GM11168 (cell line): ENCODE measurements at regions not wholly inside any gene's neighbourhood (a gene's known extent, or its start where the extent isn't known, plus 50 kb on each side); places are given as distances from the start of the nearest gene placed in this dataset.

Experiments
- in situ Hi-C: fragments of 300-500 bp; cut with MboI; formaldehyde crosslinking; loops from one replicate; pipeline ENCODE4 v1.12.0; 2022; ENCODE audit warnings: low sequenced_read_pairs; ENCODE audit not compliant: unreplicated experiment

DNA sequence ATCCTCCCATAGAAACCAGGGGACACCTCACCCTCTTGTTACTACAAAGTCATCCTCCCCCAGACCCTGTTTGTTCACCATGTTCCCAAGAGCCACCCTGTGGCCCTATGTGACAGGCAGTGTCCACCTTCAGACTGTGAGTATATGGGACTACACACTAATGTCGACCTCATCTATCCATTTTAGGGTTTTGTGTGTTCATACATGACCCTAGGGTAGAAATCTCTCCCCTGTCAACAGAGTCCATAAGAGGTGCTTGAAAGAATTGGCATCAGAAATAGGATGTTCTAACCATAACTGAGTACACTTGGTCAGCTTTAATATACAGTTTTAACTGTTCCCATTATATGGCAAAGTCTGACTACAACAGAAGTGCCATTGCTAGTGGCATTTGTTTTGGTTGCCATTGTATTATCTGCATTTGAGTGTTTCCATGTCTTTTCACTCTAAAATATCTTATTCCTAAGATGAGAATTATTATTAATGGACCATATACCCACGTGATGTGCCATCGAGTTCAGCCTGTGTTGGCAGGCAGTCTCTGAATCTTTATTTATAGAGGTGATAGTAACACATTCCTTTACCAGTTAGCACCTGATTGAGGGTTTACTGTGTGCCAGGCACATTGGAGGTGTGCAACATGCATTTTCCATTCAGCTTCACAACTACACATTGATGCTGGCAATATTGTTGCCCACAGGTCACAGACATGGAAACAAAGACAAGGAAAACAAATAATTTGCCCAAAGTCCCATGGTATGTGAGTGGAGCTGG lies 590.6 kb upstream of the IGFBP3 start:
- in situ Hi-C loops, result no loop called here

DNA sequence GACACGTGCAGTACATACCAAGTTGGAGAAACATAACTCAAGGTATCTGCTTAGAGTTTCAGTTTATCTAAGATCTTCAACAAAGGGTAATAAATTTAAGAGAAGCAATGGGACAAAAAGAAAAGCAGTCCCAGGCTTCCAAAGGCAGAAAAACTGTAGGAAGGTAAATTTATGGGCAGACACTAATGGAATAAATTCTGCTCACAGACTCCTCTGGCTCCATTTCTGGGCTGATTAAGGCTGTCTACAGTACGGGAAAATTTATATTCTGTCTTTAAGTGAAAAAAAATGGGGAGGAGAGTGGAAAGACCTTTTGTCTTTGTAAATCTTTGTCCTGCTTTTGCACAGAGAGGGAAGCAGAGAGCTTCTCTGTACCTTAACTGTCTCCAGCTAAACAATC lies 587.5 kb upstream of the IGFBP3 start:
- in situ Hi-C loops, result no loop called here

DNA sequence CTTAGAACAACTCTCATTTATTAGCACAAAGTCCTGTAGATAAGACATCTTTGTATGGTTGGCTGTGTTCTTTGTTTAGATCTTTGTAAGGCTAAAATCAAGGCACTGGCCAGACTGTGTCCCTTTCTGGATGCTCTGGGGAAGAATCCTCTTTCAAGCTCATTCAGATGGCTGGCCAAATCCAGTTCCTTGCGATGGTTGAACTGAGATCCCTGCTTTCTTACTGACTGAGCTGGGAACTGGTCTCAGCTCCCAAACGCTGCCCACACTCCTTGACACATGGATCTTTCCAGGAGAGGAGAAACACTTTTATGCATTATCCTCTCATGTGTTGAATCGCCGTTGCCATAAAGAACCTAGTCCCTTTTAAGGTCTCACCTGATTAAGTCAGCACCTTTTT lies 586.5 kb upstream of the IGFBP3 start:
- in situ Hi-C loops, result no loop called here

DNA sequence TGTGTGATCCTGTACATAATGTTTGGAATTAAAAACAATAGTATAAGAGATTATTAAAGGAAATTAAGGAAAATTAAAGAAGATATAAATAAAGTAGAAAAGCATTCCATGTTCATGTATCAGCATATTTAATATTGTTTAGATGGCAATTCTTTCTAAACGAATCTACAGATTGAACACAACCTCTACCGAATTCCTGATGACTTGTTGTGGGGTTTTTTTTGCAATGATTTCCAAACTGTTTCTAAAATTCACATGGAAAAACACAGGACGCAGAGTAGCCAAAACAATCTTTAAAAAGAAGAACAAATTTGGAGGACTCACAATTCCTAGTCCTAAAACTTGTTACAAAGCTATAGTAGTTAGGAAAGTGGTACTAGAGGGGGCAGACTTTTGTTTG lies 573.4 kb upstream of the IGFBP3 start:
- in situ Hi-C loops, result no loop called here

DNA sequence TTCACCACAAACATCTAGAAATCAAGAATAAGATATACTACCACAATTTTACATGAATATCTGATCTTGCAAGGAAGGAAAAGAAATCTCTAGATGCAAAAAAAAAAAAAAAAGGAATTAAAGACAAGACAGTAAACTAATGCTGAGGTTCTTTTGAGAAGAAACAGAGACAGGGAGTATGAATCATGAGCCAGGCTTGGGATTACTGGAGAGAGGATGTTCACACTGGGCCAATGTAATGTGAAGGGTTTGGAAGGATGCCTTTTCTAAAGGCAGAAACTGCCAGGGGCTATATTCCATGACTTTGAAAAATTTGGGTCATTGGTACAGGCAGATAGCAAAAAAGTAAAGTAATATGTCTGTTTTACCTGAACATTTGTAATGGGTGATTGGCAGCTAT lies 573.0 kb upstream of the IGFBP3 start:
- in situ Hi-C loops, result no loop called here

DNA sequence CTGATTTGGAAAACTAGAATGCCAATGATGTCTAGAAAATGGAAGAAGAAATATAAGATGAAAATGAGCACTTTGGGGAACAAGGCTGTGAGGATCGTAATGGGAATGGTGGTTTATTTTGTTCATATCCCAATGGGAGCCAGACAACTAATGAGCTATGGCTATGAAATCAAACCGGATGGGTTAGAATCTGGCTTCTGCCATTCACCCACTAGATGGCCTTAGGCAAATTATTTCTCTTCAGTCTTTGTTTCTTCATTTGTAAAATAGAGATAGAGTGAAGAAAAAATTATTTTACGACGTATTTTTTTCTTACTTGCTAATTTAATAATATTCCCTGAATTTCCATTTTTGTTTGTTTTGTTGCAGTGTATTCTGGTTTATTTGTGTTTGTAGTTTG lies 572.1 kb upstream of the IGFBP3 start:
- in situ Hi-C loops, result no loop called here

DNA sequence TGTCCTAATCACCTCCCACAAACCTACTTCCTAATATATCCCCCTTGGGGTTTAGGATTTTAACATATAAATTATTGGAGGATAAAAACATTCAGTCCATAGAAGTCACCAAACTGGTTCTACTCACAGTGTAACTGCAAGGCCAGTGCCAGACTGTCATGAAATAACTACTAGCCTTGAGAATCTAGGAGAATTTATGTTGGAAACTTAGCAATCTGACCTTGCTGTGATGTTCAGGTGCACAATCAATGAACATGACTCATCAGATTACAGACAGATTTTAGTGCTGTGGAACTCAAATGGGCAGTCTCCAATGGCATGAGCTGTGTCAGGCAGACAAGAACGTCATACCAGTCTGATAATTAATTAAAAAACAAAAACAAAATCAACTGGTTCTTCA lies 571.4 kb upstream of the IGFBP3 start:
- in situ Hi-C loops, result no loop called here

DNA sequence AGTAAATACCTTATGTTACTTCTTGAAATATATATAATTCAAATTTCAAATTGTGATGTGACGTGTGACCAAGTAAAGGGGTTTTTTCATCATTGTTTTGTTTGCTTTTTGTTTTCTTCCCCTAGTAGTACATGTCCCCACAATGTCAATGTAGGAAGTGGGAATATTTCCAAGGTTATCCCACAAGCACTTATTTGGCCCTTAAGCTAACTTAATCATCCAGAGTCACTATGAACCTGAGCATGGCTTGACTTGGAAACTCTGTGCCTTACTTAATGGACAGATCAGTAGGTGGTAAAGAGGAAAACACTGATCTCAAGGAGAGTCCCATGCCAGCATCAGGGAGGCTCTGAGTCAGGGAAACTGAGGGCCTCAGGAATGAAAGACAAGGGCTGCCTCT lies 569.3 kb upstream of the IGFBP3 start:
- in situ Hi-C loops, result no loop called here

DNA sequence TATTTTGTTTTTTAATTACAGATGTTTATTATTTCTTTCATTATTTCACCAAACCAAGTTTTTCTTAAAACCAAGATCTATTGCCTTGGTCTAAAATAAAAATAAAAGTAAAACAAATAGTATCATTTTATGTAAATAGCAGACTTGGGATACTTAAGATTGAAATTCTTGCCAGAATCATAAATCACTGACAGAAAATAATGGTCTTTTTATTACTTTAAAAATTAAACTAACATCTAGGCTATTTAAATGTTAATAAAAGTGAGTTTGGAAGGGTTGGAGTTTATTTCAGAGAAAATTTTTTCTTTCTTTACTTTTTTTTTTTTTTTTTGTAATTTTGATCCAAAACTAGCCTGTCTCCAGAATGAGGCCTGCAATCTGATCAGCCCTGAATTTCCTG lies 568.0 kb upstream of the IGFBP3 start:
- in situ Hi-C loops, result no loop called here

DNA sequence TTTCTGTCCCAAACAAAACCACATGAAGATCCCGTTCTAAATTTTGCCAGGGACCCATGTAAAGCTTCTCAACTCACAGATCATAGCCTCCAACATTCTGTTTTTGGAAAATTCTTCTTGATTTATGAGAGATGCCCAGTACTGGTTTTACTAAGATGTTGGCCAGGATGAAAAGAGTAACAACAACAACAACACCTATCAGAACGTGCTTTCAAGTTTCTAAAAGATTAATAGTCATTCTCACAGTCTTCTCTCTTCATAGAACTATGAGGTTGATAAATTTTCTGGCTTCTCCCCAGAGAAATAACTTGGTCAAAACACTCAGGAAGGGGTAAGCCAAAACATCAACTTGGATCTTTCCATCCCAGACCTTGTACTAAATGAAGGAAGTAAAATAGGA lies 567.5 kb upstream of the IGFBP3 start:
- in situ Hi-C loops, result no loop called here

DNA sequence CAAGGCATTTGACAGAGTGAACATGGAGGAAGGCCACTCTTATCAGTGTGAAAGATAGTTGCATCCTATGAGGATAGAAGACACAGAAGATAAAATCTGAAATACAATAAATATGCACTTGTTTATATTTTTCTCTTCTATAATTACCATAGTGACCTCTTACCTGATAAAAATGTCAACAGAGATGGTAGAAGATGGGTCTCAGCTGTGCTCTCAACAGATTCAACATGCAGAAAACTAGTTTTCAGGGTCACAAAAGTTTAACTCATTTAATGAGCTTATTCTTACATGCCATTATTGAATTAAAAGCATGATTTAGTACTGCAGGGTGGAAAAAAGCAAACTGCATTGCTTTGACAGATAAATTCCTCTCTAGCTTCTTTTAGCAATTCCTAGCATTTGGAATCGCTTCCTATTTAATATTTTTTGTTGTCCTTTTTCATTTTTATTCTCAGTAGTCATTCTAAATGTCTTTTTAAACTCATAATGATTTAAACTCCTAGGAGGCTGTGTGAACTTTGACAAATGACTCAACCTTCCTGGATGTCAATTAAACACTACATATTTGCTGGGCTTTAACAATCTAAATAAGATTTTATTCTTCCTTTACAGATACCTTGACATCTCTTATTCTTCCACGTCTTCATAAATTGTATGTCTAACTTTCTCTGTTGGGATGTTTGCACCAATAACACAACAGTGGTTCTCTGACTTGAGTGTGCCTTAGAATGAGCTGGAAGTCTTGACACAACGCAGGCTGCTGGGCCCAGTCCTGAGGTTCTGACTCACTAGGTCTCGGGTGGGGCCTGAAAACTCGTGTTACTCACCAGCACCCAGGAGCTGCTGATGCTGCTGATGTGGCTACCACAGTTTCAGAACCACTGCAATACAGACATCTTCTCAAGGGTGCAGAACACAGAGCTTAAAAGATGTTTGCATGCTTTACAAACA lies 565.5 kb upstream of the IGFBP3 start:
- in situ Hi-C loops, result no loop called here

DNA sequence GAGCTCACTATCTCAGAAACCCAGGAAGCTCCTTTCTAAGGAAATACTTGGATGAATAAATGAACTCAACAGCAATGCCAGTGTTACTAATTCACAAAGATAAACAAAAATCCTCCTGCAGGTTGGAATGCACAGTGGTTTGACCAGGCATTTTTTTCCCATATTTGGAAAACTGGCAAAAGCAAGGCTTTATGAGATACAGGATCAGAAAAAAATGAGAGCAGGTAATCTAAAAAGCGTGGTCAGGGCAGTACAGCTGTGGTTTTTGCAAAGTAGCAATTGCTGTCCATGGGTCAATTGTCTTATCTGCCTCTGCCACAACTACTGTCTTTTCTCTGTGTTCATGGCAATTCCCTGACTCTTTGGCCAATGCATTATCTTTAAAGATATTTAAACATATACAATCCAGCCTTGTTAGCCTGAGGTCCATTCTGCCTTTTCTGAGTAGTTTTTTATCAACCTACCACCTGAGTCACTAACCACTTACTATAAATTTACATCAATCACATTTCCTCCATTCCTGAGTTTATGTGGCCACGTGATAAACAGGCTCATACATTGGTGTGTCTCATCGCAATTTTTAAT lies 564.5 kb upstream of the IGFBP3 start:
- in situ Hi-C loops, result no loop called here

DNA sequence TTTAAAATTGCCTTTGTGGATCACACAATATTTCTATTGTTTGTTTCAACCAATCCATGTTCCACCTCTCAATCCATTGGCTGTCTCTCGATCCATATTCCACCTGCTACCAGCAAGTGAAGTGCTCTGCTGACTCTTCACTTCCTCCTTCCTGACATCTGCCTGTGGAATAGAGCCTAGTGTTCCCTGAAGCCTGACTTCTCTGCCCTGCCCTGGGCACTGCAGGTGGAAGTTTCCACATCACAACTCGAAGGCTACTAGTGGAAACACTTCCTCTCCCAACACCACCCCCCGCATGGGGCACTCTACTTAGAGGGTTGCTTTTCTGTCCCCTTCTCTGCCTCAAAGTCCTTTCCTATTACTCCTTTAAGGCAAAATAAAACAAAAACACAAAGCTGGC lies 563.8 kb upstream of the IGFBP3 start:
- in situ Hi-C loops, result no loop called here

DNA sequence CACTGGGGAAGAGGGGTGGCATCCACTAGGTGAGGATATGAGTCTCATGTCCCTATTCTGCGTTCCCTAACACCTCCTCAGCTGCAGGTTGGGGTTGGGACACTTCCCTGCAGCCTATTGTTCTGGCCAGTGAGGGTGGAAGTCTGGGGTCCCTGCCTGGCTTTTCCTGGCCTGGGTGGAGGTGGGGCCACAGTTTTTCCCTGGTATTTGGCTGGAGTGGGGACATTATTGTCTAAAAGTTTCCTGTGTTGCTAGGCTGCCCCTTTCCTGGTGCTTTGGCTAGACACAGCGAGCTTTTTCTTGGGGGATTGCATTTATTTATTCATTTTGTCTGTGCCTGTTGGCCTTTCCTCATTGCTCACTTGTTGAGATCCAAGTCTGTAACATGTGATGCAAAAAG lies 559.5 kb upstream of the IGFBP3 start:
- in situ Hi-C loops, result no loop called here

DNA sequence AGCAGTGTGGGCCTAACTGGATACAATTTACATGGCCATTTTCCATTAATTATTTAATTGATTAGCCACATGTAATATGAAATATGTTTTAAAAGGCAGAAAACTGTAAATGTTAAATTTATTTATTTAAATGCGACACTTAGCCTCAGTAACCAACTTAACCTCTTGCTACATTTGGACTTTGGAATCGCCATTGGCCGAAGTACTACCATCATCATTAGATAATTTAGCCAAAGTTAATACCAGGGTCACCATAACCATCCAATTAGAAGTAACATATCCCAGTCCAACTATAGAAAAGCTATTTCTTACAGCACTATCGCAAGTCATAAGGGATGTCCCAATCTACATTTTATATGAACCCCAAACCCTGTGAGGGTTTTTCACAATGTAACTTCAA lies 558.6 kb upstream of the IGFBP3 start:
- in situ Hi-C loops, result no loop called here

DNA sequence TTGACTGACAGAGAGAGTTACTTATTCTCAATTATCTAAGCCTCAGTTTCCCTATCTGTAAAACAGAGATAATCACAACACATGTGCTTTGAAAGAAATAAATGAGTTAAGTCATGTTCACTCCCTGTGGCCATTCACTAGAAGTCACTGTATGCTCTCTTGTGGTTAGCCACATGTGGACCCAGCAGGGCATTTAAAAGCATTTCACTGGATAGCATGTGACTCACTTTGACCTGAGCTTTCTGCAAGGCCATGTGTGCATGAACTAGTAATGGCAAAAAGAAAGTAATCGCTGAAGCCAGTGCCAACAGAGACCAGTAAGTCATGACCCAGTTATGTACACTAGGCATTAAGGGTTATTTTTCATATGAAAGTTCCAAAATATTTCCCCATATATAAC lies 557.0 kb upstream of the IGFBP3 start:
- in situ Hi-C loops, result no loop called here

DNA sequence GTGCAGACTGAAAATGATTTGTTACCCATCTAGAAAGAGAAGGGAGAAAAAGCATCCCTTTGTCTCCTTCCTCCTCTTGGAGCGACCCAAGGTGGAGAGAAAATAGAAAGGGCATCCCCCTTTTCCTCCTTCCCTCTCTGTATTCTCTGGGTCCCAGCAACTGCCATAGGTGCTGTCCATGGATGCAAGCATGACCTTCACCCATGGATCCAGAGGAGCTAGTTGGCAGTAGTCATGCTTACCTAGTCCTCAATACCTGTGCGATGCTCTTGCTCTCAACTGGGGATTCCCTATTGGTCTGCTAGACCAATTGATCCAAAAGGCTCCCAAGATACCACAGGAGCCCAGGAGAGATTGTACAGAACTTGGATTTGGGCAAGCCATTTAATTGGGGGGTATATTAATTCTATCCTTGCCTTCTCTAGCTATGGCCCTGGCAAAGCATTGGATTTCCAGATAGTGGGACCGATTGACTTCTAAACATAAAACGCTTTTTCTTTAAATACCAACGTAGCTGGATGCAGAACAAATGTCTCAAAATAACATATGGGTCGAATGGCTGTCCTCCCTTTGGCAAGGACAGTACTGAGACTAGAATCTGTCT lies 547.8 kb upstream of the IGFBP3 start:
- in situ Hi-C loops, result no loop called here

DNA sequence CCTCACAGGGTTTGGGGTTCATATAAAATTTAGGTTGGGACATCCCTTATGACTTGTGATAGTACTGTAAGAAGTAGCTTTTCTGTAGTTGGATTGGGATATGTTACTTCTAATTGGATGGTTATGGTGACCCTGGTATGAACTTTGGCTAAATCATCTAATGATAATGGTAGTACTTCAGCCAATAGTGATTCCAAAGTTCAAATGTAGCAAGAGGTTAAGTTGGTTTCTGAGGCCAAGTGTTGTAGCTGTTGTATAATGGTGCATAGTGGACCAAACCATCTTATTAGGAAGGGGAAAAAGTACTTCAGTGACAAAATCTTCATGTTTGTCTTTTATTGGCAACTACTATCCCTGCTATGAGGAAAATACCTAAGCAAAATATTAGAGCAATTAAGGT lies 542.1 kb upstream of the IGFBP3 start:
- in situ Hi-C loops, result no loop called here

DNA sequence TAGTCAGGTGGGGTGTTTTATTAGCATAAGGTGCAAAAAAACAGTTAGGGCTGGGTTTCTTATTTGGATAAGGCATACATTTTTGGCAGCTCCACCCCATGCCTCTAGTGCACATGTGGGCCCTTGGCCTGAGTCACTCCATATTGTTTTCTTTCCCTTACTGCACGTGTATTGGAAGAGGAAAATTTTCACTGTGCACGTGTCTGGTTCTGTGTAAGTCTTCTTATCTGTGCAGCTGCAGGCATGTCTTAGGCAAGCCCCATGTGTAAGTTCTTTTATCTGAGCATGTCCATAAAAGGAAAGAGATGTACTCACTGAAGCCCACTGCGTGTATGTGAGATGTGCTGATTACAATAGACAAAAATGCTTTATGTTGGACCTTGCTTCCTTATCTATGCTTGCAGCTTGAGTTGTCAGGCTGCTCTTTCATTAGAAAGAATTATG lies 540.3 kb upstream of the IGFBP3 start:
- in situ Hi-C loops, result no loop called here

DNA sequence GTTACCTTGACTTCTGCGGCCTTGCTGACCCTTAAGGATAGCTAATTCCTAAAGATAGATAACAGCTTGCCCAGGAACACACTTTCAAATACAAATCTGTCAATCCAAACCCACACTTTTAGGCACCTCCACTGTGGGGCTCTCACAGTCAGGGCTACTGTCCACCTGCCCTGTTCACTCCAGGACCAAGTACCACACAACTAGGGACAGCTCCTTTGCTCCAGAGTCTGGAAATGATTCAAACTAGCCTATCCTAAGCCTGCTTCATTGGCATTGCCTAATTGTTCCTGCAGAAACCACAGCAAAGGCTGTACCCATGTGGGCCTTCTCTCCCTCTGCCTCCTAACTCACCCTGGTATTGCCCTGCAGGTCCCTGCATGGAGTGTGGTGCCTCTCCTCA lies 538.9 kb upstream of the IGFBP3 start:
- in situ Hi-C loops, result no loop called here

DNA sequence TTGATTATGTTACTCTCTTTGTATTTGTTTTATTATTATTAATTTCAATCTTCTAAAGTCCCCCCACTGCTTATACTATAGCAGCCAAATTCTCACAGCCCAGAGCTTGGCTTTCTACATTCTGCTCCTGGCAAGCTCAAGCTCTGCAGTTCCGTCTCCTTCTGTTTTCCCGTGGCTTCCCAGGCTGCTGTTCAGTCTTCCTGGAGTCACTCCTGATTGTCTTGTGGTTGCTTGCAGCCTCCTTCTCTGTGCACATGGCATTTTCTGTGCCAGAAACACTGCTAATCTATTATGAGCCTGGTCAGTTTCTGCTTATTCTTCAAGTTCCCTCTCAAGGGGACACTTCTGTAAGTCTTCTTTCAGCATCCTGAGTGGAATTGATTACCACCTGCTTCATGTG lies 533.7 kb upstream of the IGFBP3 start:
- in situ Hi-C loops, result no loop called here
